Activated B cell treated with CpG ODN at 0.5 μM for 24 hours (primary cell): ENCODE measurements at regions not wholly inside any gene's neighbourhood (a gene's known extent, or its start where the extent isn't known, plus 50 kb on each side); places are given as distances from the start of the nearest gene placed in this dataset.

Experiments
- ATAC-seq: fragments of 200-7000 bp; cut with Tn5 transposase; one replicate; pipeline ENCODE4 v1.10.0; 2021; ENCODE audit warnings: low read depth, mild to moderate bottlenecking, moderate library complexity
- CTCF ChIA-PET: fragments of 350-600 bp; sonication (Branson Sonifier 250); formaldehyde crosslinking; loops from one replicate; lab custom pipeline; 2021; ENCODE audit warnings: antibody characterized with exemption; lab: Charles Lee
- POLR2A ChIA-PET: fragments of 350-600 bp; sonication (Branson Sonifier 250); formaldehyde crosslinking; loops from one replicate; lab custom pipeline; 2021; ENCODE audit warnings: antibody characterized with exemption; lab: Charles Lee
- DNase-seq: peaks from one replicate; pipeline ENCODE4 v3.0.0; 2022
- H3K27ac Mint-ChIP-seq: one replicate; pipeline ENCODE4 v1.8.0; 2020; ENCODE audit warnings: mixed read lengths
- H3K27me3 Mint-ChIP-seq: one replicate; pipeline ENCODE4 v1.8.0; 2021; ENCODE audit warnings: mixed read lengths
- H3K36me3 Mint-ChIP-seq: one replicate; pipeline ENCODE4 v1.8.0; 2021; ENCODE audit warnings: low read depth, mixed read lengths
- H3K4me1 Mint-ChIP-seq: one replicate; pipeline ENCODE4 v1.8.0; 2021; ENCODE audit warnings: mixed read lengths
- H3K4me3 Mint-ChIP-seq: one replicate; pipeline ENCODE4 v1.8.0; 2020; ENCODE audit warnings: mild to moderate bottlenecking, mixed read lengths
- H3K9me3 Mint-ChIP-seq: one replicate; pipeline ENCODE4 v1.8.0; 2020; ENCODE audit warnings: mixed read lengths
- intact Hi-C: fragments of 100-400 bp; cut with micrococcal nuclease; formaldehyde crosslinking; loops from one replicate; pipeline ENCODE4 v1.15.1; 2024
- TF ChIP-seq, protein P1 (sequence below): fragments of 200-600 bp; IDR thresholded peaks from one replicate; pipeline ENCODE4 v1.8.0; 2022; ENCODE audit warnings: antibody characterized with exemption, mild to moderate bottlenecking

DNA sequence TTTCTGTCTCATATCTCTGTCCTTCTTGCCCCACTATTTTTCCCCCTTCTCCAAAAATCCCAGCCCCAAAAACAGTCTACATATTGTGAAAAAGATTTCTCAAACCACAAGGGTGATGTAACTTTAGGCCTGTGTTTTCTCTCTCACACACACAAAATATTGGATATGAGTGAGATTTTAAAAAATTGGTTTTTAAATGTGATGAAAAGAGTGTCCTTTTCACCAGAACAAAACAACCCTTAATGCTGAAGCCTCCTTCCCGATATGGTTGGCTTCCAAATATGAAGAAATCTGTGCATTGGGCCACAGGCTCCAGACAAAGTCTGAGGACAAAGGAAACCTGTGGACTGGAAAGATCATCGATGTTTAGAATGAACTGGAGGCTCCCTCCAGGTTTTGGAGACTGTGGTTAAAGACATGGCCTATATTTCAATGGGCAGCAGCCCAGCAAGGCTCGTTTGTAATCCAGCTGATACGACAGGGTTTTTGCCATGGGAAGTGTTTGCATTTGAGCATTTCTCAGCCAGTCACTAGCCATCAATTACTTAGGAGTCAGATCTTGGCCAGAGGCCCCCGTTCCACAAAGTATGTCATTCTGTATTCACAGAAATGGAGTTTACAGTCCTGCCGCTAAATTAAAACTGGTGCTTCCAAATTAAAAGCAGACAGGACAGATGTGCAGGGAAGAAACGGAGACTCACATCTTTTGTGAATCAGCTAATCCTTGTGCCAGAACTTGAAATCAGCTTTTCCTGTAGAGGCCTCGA lies 546.3 kb downstream of the EBF1 start:
- CTCF ChIA-PET: no interaction called here
- Mint-ChIP-seq H3K36me3 (no peaks in the 10 kb centered on the region), H3K4me1 (peaks cover 10% of the 10 kb centered on the region), H3K4me3 (no peak overlapping the region), H3K9me3 (peaks cover 3% of the 10 kb centered on the region), H3K27ac (no peak overlapping the region), H3K27me3 (no peaks in the 10 kb centered on the region)
- POLR2A ChIA-PET: no interaction called here
- TF ChIP-seq, protein P1, sequence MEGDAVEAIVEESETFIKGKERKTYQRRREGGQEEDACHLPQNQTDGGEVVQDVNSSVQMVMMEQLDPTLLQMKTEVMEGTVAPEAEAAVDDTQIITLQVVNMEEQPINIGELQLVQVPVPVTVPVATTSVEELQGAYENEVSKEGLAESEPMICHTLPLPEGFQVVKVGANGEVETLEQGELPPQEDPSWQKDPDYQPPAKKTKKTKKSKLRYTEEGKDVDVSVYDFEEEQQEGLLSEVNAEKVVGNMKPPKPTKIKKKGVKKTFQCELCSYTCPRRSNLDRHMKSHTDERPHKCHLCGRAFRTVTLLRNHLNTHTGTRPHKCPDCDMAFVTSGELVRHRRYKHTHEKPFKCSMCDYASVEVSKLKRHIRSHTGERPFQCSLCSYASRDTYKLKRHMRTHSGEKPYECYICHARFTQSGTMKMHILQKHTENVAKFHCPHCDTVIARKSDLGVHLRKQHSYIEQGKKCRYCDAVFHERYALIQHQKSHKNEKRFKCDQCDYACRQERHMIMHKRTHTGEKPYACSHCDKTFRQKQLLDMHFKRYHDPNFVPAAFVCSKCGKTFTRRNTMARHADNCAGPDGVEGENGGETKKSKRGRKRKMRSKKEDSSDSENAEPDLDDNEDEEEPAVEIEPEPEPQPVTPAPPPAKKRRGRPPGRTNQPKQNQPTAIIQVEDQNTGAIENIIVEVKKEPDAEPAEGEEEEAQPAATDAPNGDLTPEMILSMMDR: no peak
- DNase-seq (no peak), ATAC-seq (no peak)
- intact Hi-C loops: no loop called here

DNA sequence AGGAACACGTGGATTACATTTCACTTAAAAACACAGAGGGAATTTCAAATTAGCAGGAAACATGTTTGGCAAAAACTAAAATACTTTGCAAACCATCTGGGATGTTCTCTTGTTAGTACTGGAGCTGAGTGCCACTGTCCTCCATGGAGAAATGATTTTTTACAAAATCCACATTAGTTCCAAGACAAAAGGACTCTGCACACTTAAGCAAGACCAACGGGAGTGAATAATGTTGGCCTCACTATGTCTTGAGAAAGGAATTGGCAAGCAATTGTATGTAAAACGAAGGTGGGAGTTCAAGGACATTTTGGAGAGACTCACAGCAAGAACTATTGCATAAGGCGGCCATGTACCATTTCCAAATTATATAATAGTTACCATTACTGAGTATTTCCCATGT lies 547.5 kb downstream of the EBF1 start:
- intact Hi-C loops: no loop called here
- H3K9me3 Mint-ChIP-seq: peaks cover 3% of the 10 kb centered on the region
- POLR2A ChIA-PET: no interaction called here
- ATAC-seq (no peak), DNase-seq (no peak)
- no peak overlapping the region for H3K27ac Mint-ChIP-seq
- CTCF ChIA-PET: no interaction called here
- H3K4me3 Mint-ChIP-seq: no peak overlapping the region
- no peaks in the 10 kb centered on the region for H3K27me3 Mint-ChIP-seq
- peaks cover 10% of the 10 kb centered on the region for H3K4me1 Mint-ChIP-seq
- TF ChIP-seq, protein P1: no peak
- no peaks in the 10 kb centered on the region for H3K36me3 Mint-ChIP-seq

- Mint-ChIP-seq H3K27ac (no peak overlapping the region), H3K27me3 (no peaks in the 10 kb centered on the region), H3K36me3 (no peaks in the 10 kb centered on the region), H3K9me3 (no peaks in the 10 kb centered on the region), H3K4me1 (peaks cover 15% of the 10 kb centered on the region), H3K4me3 (no peak overlapping the region)
- DNase-seq: no peak
- ATAC-seq: no peak
- CTCF ChIA-PET: no interaction called here
- intact Hi-C loops: no loop called here
- POLR2A ChIA-PET: interaction anchor here (0.7 kb wide), 1 partner anchor 23 kb away, joined by 3 read pairs; no protein-coding TSS in a partner anchor
- TF ChIP-seq, protein P1: no peak
Measured at GRCh38 chr5:158549311-158549710, 550.4 kb downstream of the EBF1 start.

DNA sequence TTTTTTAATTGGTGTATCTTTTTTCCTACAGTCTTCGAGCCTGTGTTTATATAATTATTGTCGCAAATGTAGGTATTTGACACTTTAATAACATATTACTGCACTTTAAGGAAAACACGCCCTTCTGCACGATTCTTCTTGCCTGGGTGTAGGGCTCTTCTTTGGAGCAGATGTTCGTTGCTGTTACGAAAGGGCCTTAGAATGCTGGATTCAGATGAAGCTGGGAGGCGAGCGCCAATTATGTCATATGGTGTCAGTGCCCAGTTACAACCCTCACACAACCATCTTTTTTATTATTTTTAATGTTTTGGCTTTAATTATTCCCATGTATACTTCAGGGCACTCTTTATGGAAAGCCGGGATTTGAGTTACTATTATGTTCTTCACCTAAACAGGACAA lies 553.0 kb downstream of the EBF1 start:
- intact Hi-C loops: no loop called here
- peaks cover 26% of the 10 kb centered on the region for H3K4me1 Mint-ChIP-seq

GRCh38 chr5:158545949-158546530 lies 553.7 kb downstream of the EBF1 start:
- intact Hi-C loops: no loop called here

More for the DNA sequence above, 553.0 kb downstream of the EBF1 start:
- ChIA-PET POLR2A (no interaction called here), CTCF (no interaction called here)
- no peak overlapping the region for H3K27ac Mint-ChIP-seq
- H3K27me3 Mint-ChIP-seq: no peaks in the 10 kb centered on the region
- DNase-seq: no peak
- H3K36me3 Mint-ChIP-seq: no peaks in the 10 kb centered on the region
- TF ChIP-seq, protein P1: no peak
- no peak overlapping the region for H3K4me3 Mint-ChIP-seq
- ATAC-seq: no peak
- H3K9me3 Mint-ChIP-seq: no peaks in the 10 kb centered on the region

More at GRCh38 chr5:158545949-158546530, 553.7 kb downstream of the EBF1 start:
- H3K9me3 Mint-ChIP-seq: no peaks in the 10 kb centered on the region
- no peaks in the 10 kb centered on the region for H3K27me3 Mint-ChIP-seq
- no peaks in the 10 kb centered on the region for H3K36me3 Mint-ChIP-seq
- DNase-seq (no peak), ATAC-seq (no peak)
- peaks cover 28% of the 10 kb centered on the region for H3K4me1 Mint-ChIP-seq
- H3K4me3 Mint-ChIP-seq: no peak overlapping the region
- TF ChIP-seq, protein P1: no peak
- H3K27ac Mint-ChIP-seq: no peak overlapping the region
- ChIA-PET CTCF (no interaction called here), POLR2A (no interaction called here)
